Nephron (organoid): ENCODE measurements at regions not wholly inside any gene's neighbourhood (a gene's known extent, or its start where the extent isn't known, plus 50 kb on each side); places are given as distances from the start of the nearest gene placed in this dataset.

Experiments
- H3K27ac Mint-ChIP-seq, 3 experiments: 2 replicates each; pipeline ENCODE4 v1.8.0; 2020; ENCODE audit warnings: mixed read lengths in 3 of 3, mild to moderate bottlenecking in 2 of 3, moderate library complexity in 1 of 3
- H3K27me3 Mint-ChIP-seq: 2 replicates; pipeline ENCODE4 v1.8.0; 2021; ENCODE audit warnings: low read depth, mild to moderate bottlenecking, moderate library complexity, mixed read lengths
- H3K36me3 Mint-ChIP-seq: 2 replicates; pipeline ENCODE4 v1.8.0; 2020; ENCODE audit warnings: low read depth, mixed read lengths
- H3K4me1 Mint-ChIP-seq: 2 replicates; pipeline ENCODE4 v1.8.0; 2020; ENCODE audit warnings: mixed read lengths
- H3K4me3 Mint-ChIP-seq, 3 experiments: 2 replicates each; pipeline ENCODE4 v1.8.0; 2020; ENCODE audit warnings: mild to moderate bottlenecking in 3 of 3, mixed read lengths in 3 of 3, moderate library complexity in 2 of 3
- H3K9me3 Mint-ChIP-seq: 2 replicates; pipeline ENCODE4 v1.8.0; 2020; ENCODE audit warnings: mixed read lengths
- CTCF ChIP-seq, 3 experiments: fragments of 200-600 bp; sonication (generic); IDR thresholded peaks; one replicate each; pipeline ENCODE4 v1.5.0; 2021; ENCODE audit warnings: antibody characterized with exemption in 3 of 3; ENCODE audit not compliant: unreplicated experiment in 3 of 3

DNA sequence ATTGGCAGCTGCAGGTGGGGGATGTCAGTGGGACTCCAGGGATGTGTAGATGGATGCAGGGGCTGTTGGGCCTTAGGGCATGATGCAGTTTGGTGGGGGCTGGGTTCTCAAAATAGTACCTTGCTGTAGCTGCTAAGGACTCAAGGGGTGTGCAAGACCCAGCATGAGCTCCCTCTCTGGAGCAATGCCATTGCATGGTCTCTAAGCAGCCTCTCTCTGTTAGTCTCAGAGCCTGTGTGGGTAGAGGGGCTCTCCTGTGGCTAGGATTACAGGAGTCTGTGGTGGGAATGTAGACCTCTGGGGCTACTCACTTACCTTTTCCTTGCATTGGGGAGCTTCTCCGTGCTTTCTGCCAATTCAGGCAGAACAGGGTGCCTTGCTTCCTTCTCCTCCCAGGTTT, 228.9 kb downstream of the LPIN1 start:
- Mint-ChIP-seq H3K9me3 (peaks cover 61% of the 10 kb centered on the region), H3K4me1 (no peaks in the 10 kb centered on the region), H3K4me3 (no peak overlapping the region), H3K27me3 (peaks cover 59% of the 10 kb centered on the region), H3K36me3 (peaks cover 12% of the 10 kb centered on the region), H3K27ac (no peak overlapping the region)
- no peak for TF ChIP-seq CTCF (IDR thresholded peaks at IDR 0.05; ENCODE audit: unreplicated experiment in 3 of 3)

GRCh38 chr2:11976073-11976472, 229.6 kb downstream of the LPIN1 start:
- no peak for TF ChIP-seq CTCF (IDR thresholded peaks at IDR 0.05; ENCODE audit: unreplicated experiment in 3 of 3)
- no peak overlapping the region for H3K4me3 Mint-ChIP-seq
- H3K27ac Mint-ChIP-seq: no peak overlapping the region
- peaks cover 12% of the 10 kb centered on the region for H3K36me3 Mint-ChIP-seq
- peaks cover 62% of the 10 kb centered on the region for H3K27me3 Mint-ChIP-seq
- H3K4me1 Mint-ChIP-seq: peaks cover 6% of the 10 kb centered on the region
- H3K9me3 Mint-ChIP-seq: peaks cover 54% of the 10 kb centered on the region

DNA sequence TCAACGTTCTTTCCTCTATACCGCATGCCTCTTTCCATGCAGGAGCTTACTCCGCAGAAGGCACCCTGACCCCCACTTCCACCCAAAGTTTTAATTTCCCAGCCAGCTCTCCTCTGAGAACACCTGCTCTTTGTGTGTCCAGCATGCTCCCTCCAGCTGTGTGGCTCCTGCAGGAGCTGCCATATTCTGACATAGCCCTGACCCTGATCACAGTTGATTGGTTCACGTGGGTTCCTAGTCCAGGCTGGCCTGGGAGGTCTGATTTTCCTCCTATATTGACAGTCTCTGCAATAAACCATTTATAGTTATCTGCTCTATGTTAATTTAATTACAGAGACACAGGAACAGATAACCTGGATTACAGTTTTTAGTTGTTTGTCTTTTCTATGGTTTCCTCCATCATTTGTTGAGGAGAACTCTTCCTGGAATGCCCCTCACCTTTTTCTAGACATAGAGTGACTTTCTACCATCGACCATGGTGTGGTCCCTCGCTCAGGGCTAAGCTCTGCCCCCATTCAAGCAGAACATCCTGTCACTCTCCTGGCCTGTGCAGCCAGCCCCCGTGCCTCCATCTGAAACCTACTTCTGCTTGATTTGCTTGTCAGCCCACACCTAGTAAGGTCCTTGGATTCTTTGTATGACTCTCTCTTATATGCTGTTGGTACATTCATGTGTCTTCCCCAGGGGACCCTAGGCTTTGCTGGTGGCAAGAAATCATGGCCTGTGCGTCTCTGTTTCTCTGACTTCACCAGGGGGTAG, 231.5 kb downstream of the LPIN1 start:
- peaks cover 58% of the 10 kb centered on the region for H3K27me3 Mint-ChIP-seq
- peaks cover 42% of the 10 kb centered on the region for H3K9me3 Mint-ChIP-seq
- H3K4me1 Mint-ChIP-seq: peaks cover 7% of the 10 kb centered on the region

GRCh38 chr2:11980809-11981208, 234.4 kb downstream of the LPIN1 start:
- TF ChIP-seq CTCF (IDR thresholded peaks at IDR 0.05; ENCODE audit: unreplicated experiment in 3 of 3): no peak
- no peak overlapping the region for H3K4me3 Mint-ChIP-seq
- H3K4me1 Mint-ChIP-seq: peaks cover 25% of the 10 kb centered on the region
- no peak overlapping the region for H3K27ac Mint-ChIP-seq
- peaks cover 16% of the 10 kb centered on the region for H3K9me3 Mint-ChIP-seq
- H3K27me3 Mint-ChIP-seq: peaks cover 69% of the 10 kb centered on the region
- H3K36me3 Mint-ChIP-seq: peaks cover 4% of the 10 kb centered on the region

More for the DNA sequence above, 231.5 kb downstream of the LPIN1 start:
- no peak for TF ChIP-seq CTCF (IDR thresholded peaks at IDR 0.05; ENCODE audit: unreplicated experiment in 3 of 3)
- Mint-ChIP-seq H3K4me3 (no peak overlapping the region), H3K36me3 (peaks cover 12% of the 10 kb centered on the region), H3K27ac (no peak overlapping the region)

DNA sequence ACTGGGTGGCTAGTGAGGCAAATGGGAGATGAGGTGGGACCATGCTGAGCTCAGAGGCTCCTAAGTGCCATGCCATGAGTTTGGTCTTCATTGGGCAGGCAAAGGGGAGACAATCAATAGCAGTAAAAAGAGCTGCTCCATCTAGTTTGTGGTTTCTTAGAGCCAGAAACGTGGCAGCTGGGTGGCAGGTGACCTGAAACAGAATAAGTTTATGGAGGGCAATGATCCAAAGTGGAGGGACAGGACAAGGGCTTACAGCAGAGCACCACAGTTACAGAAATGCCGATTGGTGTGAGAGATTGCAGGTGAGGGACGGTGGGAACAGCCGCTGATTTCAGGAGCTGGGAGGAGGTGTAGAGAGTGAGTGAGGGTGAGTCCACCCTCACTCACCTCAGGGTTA, 237.0 kb downstream of the LPIN1 start:
- H3K4me3 Mint-ChIP-seq: peak overlapping the region in 1 of 3 experiments; percentile 10

More for the DNA sequence above, 237.0 kb downstream of the LPIN1 start:
- no peak overlapping the region for H3K27ac Mint-ChIP-seq
- H3K36me3 Mint-ChIP-seq: no peaks in the 10 kb centered on the region
- H3K27me3 Mint-ChIP-seq: peaks cover 70% of the 10 kb centered on the region
- TF ChIP-seq CTCF (IDR thresholded peaks at IDR 0.05; ENCODE audit: unreplicated experiment in 3 of 3): no peak
- H3K4me1 Mint-ChIP-seq: peaks cover 25% of the 10 kb centered on the region
- H3K9me3 Mint-ChIP-seq: peaks cover 5% of the 10 kb centered on the region
